SJSA1 (cell line): ENCODE measurements at regions not wholly inside any gene's neighbourhood (a gene's known extent, or its start where the extent isn't known, plus 50 kb on each side); places are given as distances from the start of the nearest gene placed in this dataset.

Experiments used
- DNase-seq, 2 experiments: peaks; one replicate each; pipeline ENCODE4 v3.0.0-alpha.2; 2015 to 2020; ENCODE audit warnings: low spot score in 2 of 2, low read depth in 1 of 2
- H3K27ac ChIP-seq: fragments of 250-450 bp; sonication (Bioruptor Pico); 2 replicates; pipeline ENCODE4 v1.5.1; 2020; ENCODE audit warnings: mild to moderate bottlenecking, moderate library complexity
- H3K27me3 ChIP-seq: fragments of 250-450 bp; sonication (Bioruptor Pico); replicated peaks from 2 replicates; pipeline ENCODE4 v1.5.1; 2020; ENCODE audit warnings: mild to moderate bottlenecking, moderate library complexity
- H3K36me3 ChIP-seq: fragments of 250-450 bp; sonication (Bioruptor Pico); 2 replicates; pipeline ENCODE4 v1.5.1; 2020; ENCODE audit warnings: mild to moderate bottlenecking
- H3K4me1 ChIP-seq: fragments of 250-450 bp; sonication (Bioruptor Pico); replicated peaks from 2 replicates; pipeline ENCODE4 v1.6.1; 2021; ENCODE audit warnings: mild to moderate bottlenecking
- H3K4me3 ChIP-seq: fragments of 250-450 bp; sonication (Bioruptor Pico); 2 replicates; pipeline ENCODE4 v1.5.1; 2020; ENCODE audit warnings: mild to moderate bottlenecking
- H3K9me3 ChIP-seq: fragments of 250-450 bp; sonication (Bioruptor Pico); replicated peaks from 2 replicates; pipeline ENCODE4 v1.5.1; 2020; ENCODE audit warnings: mild to moderate bottlenecking

DNA sequence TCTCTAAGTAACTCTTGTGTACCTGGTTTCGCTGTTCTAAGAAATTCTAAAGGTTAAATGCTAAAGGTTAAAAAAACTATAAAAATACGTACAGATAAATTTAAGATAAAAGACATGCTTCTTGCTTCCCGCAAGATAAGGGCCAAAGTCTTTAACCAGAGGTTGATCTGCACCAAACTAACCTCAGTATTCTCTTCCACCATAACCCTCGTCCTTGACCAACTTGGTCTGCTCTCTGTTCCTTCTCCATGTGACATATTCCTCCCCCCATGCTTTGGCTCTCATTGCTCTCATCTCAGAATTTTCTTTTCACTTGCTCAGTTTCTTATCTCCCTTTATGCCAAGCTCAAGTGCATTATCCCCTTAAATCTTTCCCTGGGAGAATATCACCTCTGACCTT lies 330.5 kb upstream of the ZFHX3 start:
- Histone ChIP-seq H3K9me3 (no peaks in the 10 kb centered on the region), H3K27ac (no peak overlapping the region), H3K27me3 (no peaks in the 10 kb centered on the region; the same call in 1 of the 2 replicates), H3K4me1 (no peaks in the 10 kb centered on the region), H3K36me3 (no peaks in the 10 kb centered on the region), H3K4me3 (no peak overlapping the region)
- DNase-seq = no peak

- Histone ChIP-seq H3K27me3 (no peaks in the 10 kb centered on the region; the same call in 1 of the 2 replicates), H3K4me1 (no peaks in the 10 kb centered on the region), H3K4me3 (no peak overlapping the region), H3K9me3 (no peaks in the 10 kb centered on the region), H3K27ac (no peak overlapping the region), H3K36me3 (no peaks in the 10 kb centered on the region)
- no peak for DNase-seq
These were observed 323.8 kb upstream of the ZFHX3 start for GRCh38 chr16:73371584-73372319.

GRCh38 chr16:73369851-73370250 lies 321.9 kb upstream of the ZFHX3 start:
- Histone ChIP-seq H3K9me3 (no peaks in the 10 kb centered on the region), H3K27me3 (no peaks in the 10 kb centered on the region; the same call in 1 of the 2 replicates), H3K27ac (no peak overlapping the region), H3K4me3 (no peak overlapping the region), H3K4me1 (no peaks in the 10 kb centered on the region), H3K36me3 (no peaks in the 10 kb centered on the region)
- no peak for DNase-seq

- no peaks in the 10 kb centered on the region for H3K9me3 ChIP-seq
- no peak overlapping the region for H3K4me3 ChIP-seq
- no peaks in the 10 kb centered on the region for H3K4me1 ChIP-seq
- H3K27me3 ChIP-seq = no peaks in the 10 kb centered on the region
- no peak overlapping the region for H3K27ac ChIP-seq
- H3K36me3 ChIP-seq = no peaks in the 10 kb centered on the region
- no peak for DNase-seq
These were observed 320.8 kb upstream of the ZFHX3 start for GRCh38 chr16:73368715-73369114.

DNA sequence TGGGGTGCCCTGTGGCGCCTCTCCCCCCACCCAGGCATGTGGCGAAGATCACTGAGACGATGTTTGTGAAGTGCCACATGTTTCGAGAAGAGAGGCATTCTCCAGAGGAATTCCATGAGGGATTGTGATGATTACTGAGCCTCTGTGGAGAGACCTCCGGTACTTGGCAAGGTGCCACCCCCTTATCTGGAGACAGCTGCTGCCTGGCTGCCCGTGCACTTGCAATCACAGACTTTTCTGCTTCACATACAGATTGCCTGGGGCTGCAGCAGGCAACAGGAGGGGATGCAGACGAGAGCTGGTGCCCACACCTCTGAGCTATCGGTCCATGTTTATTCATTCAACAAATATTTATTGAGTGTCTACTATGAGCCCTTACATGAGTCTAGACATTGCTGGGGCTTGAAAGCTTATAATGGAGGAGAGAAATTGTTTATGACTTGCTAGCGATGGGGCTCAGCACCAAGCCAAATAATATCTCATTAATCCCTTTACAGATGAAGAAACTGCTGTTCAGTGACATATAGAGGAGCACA lies 317.2 kb upstream of the ZFHX3 start:
- no peak for DNase-seq
- Histone ChIP-seq H3K36me3 (no peaks in the 10 kb centered on the region), H3K27me3 (no peaks in the 10 kb centered on the region), H3K4me1 (no peaks in the 10 kb centered on the region), H3K9me3 (no peaks in the 10 kb centered on the region), H3K27ac (no peak overlapping the region), H3K4me3 (no peak overlapping the region)

GRCh38 chr16:73364413-73364812 lies 316.5 kb upstream of the ZFHX3 start:
- no peaks in the 10 kb centered on the region for H3K27me3 ChIP-seq
- no peaks in the 10 kb centered on the region for H3K9me3 ChIP-seq
- H3K4me1 ChIP-seq = no peaks in the 10 kb centered on the region
- no peak overlapping the region for H3K4me3 ChIP-seq
- no peaks in the 10 kb centered on the region for H3K36me3 ChIP-seq
- no peak overlapping the region for H3K27ac ChIP-seq
- DNase-seq = no peak

DNA sequence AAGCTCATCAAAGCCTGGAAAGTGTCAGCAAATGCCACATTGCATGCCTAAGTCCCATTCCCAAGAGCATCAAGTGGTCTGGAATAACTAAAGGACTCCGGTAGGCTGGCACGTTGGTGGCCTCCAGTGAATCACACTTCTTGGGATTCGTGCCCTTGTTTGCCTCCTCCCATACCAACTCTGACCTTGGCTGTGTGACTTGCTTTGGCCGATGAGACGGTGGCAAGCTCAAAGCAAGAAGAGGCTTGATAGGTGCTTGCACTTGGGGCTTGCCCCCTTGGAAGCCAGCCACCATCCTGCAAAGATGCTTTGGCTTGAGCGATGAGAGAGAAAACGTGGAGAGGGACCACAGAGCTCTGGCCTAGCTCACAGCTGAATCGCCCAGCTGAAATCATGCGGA lies 313.1 kb upstream of the ZFHX3 start:
- Histone ChIP-seq H3K27me3 (no peaks in the 10 kb centered on the region), H3K9me3 (no peaks in the 10 kb centered on the region), H3K36me3 (no peaks in the 10 kb centered on the region), H3K4me1 (no peaks in the 10 kb centered on the region), H3K27ac (no peak overlapping the region), H3K4me3 (no peak overlapping the region)
- no peak for DNase-seq

GRCh38 chr16:73356401-73357079 lies 308.6 kb upstream of the ZFHX3 start:
- Histone ChIP-seq H3K27me3 (no peaks in the 10 kb centered on the region), H3K36me3 (no peaks in the 10 kb centered on the region), H3K27ac (no peak overlapping the region), H3K4me3 (no peak overlapping the region), H3K9me3 (no peaks in the 10 kb centered on the region), H3K4me1 (no peaks in the 10 kb centered on the region)
- DNase-seq = no peak

GRCh38 chr16:73355981-73356380 lies 308.1 kb upstream of the ZFHX3 start:
- no peaks in the 10 kb centered on the region for H3K27me3 ChIP-seq
- H3K4me3 ChIP-seq = no peak overlapping the region
- no peak for DNase-seq
- H3K27ac ChIP-seq = no peak overlapping the region
- no peaks in the 10 kb centered on the region for H3K36me3 ChIP-seq
- H3K4me1 ChIP-seq = no peaks in the 10 kb centered on the region
- no peaks in the 10 kb centered on the region for H3K9me3 ChIP-seq

GRCh38 chr16:73354434-73354833 lies 306.5 kb upstream of the ZFHX3 start:
- DNase-seq = no peak
- no peaks in the 10 kb centered on the region for H3K4me1 ChIP-seq
- no peak overlapping the region for H3K4me3 ChIP-seq
- H3K27ac ChIP-seq = no peak overlapping the region
- H3K36me3 ChIP-seq = no peaks in the 10 kb centered on the region
- H3K9me3 ChIP-seq = no peaks in the 10 kb centered on the region
- no peaks in the 10 kb centered on the region for H3K27me3 ChIP-seq

- no peaks in the 10 kb centered on the region for H3K36me3 ChIP-seq
- no peaks in the 10 kb centered on the region for H3K27me3 ChIP-seq
- H3K27ac ChIP-seq = no peak overlapping the region
- H3K9me3 ChIP-seq = no peaks in the 10 kb centered on the region
- DNase-seq = no peak
- H3K4me1 ChIP-seq = no peaks in the 10 kb centered on the region
- no peak overlapping the region for H3K4me3 ChIP-seq
These were observed 303.0 kb upstream of the ZFHX3 start for GRCh38 chr16:73350707-73351452.

DNA sequence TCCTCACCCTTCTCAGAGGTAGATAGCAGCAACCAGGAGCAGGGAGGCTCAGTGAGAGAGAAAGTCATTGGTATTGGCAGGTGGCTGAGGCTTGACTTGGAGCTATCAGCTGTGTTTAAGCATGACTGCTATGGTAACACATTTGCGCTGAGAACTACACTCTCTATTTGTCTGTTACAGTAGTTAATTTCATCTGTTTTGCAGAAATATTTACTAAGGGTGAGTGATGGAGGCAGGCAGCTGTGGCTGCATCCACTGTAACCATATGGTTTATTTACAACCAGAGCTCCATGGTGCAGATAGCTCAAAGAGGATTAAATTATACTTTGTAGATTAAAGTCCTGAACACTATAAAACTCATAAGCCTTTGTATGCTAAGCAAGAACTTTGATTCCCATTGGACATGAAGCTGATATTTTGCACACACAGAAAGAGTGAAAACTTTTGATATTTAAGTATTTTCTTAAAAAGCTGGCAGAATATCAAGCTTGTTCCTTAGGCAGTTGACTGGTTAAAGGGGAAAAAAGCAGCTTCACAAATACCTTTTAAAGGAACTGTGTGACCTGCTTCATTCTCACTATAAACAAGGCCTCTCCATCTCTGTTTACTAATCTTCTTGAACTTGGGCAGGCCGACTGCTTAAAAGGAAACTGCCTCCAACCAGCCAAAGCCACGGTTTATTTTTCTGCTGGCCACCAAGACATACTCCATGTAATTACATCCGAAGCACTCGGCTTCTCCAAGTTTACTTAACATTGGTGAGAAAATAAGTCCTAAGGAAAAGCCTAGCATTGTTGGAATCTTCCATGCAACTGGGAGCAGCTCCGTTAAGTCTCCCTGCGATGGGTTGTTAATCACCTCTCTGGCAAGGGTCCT lies 299.8 kb upstream of the ZFHX3 start:
- no peaks in the 10 kb centered on the region for H3K27me3 ChIP-seq
- H3K4me1 ChIP-seq = no peaks in the 10 kb centered on the region
- no peaks in the 10 kb centered on the region for H3K9me3 ChIP-seq
- no peak overlapping the region for H3K4me3 ChIP-seq
- no peak for DNase-seq
- H3K27ac ChIP-seq = no peak overlapping the region
- no peaks in the 10 kb centered on the region for H3K36me3 ChIP-seq

GRCh38 chr16:73339821-73340220 lies 291.9 kb upstream of the ZFHX3 start:
- Histone ChIP-seq H3K4me3 (no peak overlapping the region), H3K27ac (no peak overlapping the region), H3K27me3 (no peaks in the 10 kb centered on the region), H3K9me3 (no peaks in the 10 kb centered on the region), H3K4me1 (no peaks in the 10 kb centered on the region), H3K36me3 (no peaks in the 10 kb centered on the region)
- DNase-seq = no peak
